GM21529 (cell line): ENCODE measurements at regions not wholly inside any gene's neighbourhood (a gene's known extent, or its start where the extent isn't known, plus 50 kb on each side); places are given as distances from the start of the nearest gene placed in this dataset.
"Not testable (repeated sequence)": the region's sequence is repeated elsewhere in the genome, so short reads cannot be mapped to it uniquely, and the experiment has no call there.

ENCODE experiments used
- ATAC-seq: cut with Tn5 transposase; IDR thresholded peaks from one replicate; pipeline ENCODE4 v1.9.1; 2021; ENCODE audit not compliant: unreplicated experiment

DNA sequence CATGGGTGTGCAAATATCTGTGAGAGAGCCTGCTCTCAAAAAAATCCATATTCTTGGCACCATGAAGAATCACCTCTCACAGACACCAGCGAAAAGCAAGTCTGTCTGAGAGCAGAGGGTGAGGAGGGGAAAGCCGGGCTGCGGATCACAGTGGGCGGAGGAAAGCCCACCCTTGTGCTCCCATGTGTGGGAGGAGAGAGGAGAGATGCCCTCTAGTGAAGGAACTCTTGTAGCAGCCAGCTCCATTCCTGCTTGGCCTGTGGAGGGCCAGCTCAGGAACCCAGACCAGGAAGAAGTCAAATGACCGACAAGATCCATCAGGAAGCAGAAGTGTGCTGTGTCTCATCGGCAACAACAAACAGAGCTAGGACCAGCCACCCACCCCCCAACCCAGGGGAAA is 321.7 kb upstream of the PLGLB1 start:
- ATAC-seq: not testable (repeated sequence)

DNA sequence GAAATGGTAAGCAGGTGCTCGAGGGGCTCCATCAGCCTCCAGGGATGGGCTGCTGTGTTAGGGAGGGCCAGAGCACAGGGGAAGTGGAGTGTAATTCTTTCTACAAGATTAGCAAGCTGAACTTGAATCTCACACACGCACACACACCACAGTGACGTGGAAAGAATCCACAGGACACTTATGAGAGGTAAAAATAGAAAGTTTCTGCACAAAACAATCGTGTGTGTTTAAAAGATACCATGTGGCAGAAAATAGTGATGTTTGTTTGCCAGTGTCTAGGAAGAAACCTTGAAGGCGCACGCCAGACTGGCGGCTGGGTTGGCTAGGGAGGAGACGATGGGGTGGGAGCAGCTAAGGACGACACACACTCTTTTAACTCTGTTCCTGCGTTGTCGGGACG is 323.6 kb upstream of the PLGLB1 start:
- not testable (repeated sequence) for ATAC-seq

DNA sequence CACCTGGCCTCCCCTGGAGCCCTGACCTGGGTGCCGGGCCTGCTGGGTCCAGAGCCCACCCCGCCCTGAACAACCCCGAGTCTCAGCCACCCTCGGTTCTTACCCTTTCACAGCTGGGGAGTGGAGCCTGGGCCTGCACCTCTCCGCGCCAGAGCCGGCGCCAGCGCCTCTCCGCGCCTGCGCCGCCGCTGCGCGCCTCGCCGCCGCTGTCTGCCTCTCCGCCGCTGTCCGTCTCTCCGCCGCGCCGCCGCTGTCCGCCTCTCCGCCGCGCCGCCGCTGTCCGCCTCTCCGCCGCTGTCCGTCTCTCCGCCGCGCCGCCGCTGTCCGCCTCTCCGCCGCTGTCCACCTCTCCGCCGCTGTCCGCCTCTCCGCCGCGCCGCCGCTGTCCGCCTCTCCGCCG is 326.9 kb upstream of the PLGLB1 start:
- not testable (repeated sequence) for ATAC-seq

GRCh38 chr2:87349006-87349405 is 327.4 kb upstream of the PLGLB1 start:
- ATAC-seq: not testable (repeated sequence)

DNA sequence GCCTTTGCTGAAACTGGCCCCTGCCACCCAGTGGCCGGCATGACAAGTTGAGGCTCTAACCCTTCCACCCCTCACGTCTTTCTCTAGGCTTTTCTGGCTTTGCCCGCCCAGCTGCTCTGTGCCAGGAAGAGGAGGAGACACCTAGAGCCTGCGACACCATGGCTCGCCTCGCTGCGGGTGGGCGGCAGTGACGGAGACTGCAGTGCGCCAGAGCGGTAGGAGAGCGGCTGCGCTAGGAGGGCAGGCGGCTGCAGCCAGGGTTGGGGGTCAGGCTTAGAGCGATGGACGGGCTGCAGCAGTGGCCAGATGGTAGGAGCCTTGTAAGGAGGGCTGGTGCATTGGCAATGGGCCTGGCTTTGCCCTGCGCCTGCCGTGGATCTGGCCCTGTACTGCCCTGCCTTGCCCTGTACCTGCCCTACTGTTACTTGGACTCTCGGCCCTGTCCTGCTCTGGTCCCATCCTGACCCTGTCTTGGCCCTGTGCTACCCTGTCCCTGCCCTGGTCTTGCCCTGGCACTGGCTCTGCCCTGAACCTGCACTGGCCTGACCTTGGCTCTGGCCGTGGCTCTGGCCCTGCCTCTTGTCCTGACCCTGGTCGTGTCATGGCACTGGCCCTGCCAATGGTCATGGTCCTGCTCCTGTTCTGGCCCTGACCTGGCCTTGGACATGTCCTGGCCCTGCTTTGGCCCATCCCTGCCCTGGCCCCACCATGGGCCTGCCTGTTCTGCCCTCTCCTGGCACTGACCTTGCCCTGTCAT is 330.7 kb upstream of the PLGLB1 start:
- ATAC-seq: not testable (repeated sequence)

GRCh38 chr2:87353408-87353807 is 331.8 kb upstream of the PLGLB1 start:
- not testable (repeated sequence) for ATAC-seq

- not testable (repeated sequence) for ATAC-seq
These were observed 332.5 kb upstream of the PLGLB1 start for GRCh38 chr2:87354102-87354501.

DNA sequence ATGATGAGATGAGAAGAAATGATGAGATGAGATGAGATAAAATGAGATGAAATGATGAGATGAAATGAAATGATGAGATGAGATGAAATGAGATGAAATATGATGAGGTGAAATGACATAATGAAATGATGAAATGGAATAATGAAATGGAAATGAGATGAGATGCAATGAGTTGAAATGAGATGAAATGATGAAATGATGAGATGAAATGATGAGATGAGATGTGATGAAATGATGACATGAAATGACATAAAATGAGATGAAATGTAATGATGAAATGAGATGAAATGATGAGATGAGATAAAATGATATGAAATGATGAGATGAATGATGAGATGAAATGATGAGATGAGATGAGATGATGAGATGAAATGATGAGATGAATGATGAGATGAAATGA is 338.6 kb upstream of the PLGLB1 start:
- ATAC-seq: not testable (repeated sequence)

DNA sequence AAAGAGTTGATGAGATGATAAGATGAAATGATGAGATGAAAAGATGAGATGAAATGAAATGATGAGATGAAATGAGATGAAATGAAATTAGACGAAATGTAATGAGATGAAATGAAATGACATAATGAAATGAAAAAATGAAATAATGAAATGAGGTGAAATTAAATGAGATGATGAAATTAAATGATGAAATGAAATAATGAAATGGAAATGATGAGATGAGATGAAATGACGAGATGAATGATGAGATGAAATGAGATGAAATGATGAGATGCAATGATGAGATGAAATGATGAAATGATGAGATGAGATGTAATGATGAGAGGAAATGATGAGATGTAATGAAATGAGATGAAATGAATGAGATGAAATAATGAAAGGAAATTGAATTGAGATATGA is 339.3 kb upstream of the PLGLB1 start:
- ATAC-seq: not testable (repeated sequence)

GRCh38 chr2:87361805-87362204 is 340.2 kb upstream of the PLGLB1 start:
- not testable (repeated sequence) for ATAC-seq

- ATAC-seq: not testable (repeated sequence)
These were observed 342.7 kb upstream of the PLGLB1 start for GRCh38 chr2:87364379-87364778.

- not testable (repeated sequence) for ATAC-seq
These were observed 343.4 kb upstream of the PLGLB1 start for GRCh38 chr2:87365038-87365437.

- not testable (repeated sequence) for ATAC-seq
These were observed 361.8 kb upstream of the PLGLB2 start for GRCh38 chr2:87386063-87386560.

DNA sequence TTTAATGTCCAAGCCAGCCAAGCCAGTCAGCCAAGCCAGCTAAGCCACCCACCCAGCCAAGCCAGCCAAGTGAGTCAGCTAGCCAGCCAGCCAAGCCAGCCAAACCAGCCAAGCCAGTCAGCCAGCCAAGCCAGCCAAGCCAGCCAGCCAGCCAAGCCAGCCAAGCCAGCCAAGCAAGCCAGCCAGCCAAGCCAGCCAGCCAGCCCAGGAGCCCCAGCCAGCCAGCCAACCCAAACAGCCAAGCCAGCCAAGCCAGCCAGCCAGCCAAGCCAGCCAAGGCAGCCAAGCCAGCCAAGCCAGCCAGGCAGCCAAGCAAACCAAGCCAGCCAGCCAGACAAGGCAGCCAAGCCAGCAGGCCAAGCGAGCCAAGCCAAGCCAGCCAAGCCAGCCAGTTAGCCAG is 352.1 kb upstream of the PLGLB2 start:
- ATAC-seq: not testable (repeated sequence)

GRCh38 chr2:87396551-87397265 is 351.2 kb upstream of the PLGLB2 start:
- not testable (repeated sequence) for ATAC-seq

DNA sequence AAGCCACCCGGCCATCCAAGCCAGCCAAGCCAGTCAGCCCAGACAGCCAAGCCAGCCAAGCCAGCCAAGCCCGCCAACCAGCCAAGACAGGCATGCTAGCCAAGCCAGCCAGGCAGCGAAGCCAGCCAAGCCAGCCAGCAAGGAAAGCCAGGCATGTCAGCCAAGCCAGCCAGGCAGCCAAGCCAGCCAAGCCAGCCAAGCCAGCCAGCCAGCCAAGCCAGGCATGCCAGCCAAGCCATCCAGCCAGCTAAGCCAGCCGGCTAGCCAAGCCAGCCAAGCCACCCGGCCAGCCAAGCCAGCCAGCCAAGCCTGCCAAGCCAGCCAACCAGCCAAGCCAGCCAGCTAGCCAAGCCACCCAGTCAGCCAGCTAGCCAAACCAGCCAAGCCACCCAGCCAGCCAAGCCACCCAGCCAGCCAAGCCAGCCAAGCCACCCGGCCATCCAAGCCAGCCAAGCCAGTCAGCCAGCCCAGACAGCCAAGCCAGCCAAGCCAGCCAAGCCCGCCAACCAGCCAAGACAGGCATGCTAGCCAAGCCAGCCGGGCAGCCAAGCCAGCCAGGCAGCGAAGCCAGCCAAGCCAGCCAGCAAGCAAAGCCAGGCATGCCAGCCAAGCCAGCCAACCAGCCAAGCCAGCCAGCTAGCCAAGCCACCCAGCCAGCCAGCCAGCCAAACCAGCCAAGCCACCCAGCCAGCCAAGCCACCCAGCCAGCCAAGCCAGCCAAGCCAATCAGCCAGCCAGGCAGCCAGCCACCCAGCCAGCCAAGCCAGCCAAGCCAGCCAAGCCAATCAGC is 350.4 kb upstream of the PLGLB2 start:
- ATAC-seq: not testable (repeated sequence)

DNA sequence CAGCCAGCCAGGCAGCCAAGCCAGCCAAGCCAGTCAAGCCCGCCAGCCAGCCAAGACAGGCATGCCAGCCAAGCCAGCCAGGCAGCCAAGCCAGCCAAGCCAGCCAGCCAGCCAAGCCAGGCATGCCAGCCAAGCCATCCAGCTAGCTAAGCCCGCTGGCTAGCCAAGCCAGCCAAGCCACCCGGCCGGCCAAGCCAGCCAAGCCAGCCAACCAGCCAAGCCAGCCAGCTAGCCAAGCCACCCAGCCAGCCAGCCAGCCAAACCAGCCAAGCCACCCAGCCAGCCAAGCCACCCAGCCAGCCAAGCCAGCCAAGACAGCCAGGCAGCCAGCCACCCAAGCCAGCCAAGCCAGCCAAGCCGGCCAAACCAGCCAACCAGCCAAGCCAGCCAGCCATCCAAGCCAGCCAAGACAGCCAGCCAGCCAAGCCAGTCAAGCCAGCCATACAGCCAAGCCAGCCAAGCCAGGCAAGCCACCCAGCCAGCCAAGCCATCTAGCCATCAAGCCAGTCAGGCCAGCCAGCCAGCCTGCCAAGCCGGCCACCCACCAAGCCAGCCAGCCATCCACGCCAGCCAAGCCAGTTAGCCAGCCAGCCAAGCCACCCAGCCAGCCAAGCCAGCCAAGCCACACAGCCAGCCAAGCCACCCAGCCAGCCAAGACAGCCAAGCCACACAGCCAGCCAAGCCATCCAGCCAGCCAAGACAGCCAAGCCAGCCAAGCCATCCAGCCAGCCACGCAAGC is 349.2 kb upstream of the PLGLB2 start:
- not testable (repeated sequence) for ATAC-seq

GRCh38 chr2:87401726-87402345 is 346.1 kb upstream of the PLGLB2 start:
- no peak for ATAC-seq

DNA sequence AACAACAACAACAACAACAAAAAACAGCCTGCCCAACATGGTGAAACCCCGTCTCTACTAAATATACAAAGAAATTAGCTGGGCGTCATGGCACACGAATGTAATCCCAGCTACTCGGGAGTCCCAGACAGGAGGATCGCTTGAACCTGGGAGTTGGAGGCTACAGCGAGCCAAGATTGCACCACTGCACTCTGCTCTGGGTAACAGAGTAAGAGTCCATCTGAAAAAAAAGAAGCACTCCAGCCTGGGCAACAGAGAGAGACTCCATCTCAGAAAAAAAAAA is 344.1 kb upstream of the PLGLB2 start:
- ATAC-seq: no peak
